Right cardiac atrium (tissue), 5 donors: ENCODE measurements at regions not wholly inside any gene's neighbourhood (a gene's known extent, or its start where the extent isn't known, plus 50 kb on each side); places are given as distances from the start of the nearest gene placed in this dataset.
"Not testable (repeated sequence)": the region's sequence is repeated elsewhere in the genome, so short reads cannot be mapped to it uniquely, and the experiment has no call there.

Experiments used
- ATAC-seq, 2 donors: fragments of 200-7000 bp; cut with Tn5 transposase; one replicate each; pipeline versions ENCODE4 v1.8.0 to v1.9.1; 2020; ENCODE audit warnings: moderate library complexity in 2 of 2, mild to moderate bottlenecking in 1 of 2
- DNase-seq, 3 donors: peaks; one replicate each; pipeline ENCODE4 v3.0.0-alpha.2; 2020
- H3K27ac ChIP-seq: one replicate; pipeline ENCODE4 v1.5.1; 2013; ENCODE audit warnings: mild to moderate bottlenecking, low read length, control low read depth, moderate library complexity
- H3K27me3 ChIP-seq: one replicate; pipeline ENCODE4 v1.6.1; 2013; ENCODE audit not compliant: control insufficient read depth, insufficient read depth
- H3K4me1 ChIP-seq: one replicate; pipeline ENCODE4 v1.6.1; 2013; ENCODE audit warnings: low read length; ENCODE audit not compliant: control insufficient read depth, insufficient read depth
- H3K4me3 ChIP-seq: one replicate; pipeline ENCODE4 v1.5.1; 2013; ENCODE audit warnings: low read length, control low read depth
- H3K9me3 ChIP-seq: one replicate; pipeline ENCODE4 v1.6.1; 2013; ENCODE audit warnings: low read length; ENCODE audit not compliant: control insufficient read depth
- WGBS: extraction: QIAGEN DNeasy Blood & Tissue Kit; methylation state at CpG from one replicate; pipeline ENCODE4 v1.1.7; 2013; 5-methylcytosine and 5-hydroxymethylcytosine counted together
- intact Hi-C, 4 donors: fragments of 100-400 bp; cut with DNase I; formaldehyde crosslinking; loops; one replicate each; pipeline versions ENCODE4 v1.11.0 to v1.14.0; 2022 to 2023
- donor health status: healthy with polysubstance abuse.
- donor health status: DM: no; HTN: yes; CAD: no.
- donor health status: DM: no; HTN: no; CAD: no.
- donor health status: DM: no; HTN: yes; CAD: no; lungs with severe emphysema.
- donor health status: DM: yes; HTN: yes; CAD: no.

DNA sequence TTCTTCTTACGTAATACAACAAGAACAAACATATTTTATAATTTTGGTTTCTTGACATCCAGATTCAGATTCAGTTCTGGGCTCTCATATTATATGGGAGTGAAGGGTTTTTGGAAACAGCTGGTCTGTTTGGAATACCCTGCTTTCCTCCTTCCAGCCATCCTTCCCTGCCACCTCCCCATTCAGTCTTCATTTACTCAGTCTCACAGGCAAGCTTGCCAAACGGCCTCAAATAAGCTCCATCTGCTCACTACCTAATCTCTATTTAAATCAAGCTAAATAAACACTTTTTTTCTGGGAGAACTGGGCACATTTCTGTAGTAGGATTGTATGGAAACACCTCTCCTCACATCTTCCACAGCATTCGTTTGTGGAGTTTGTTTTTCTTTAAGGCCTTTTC is 147.5 kb downstream of the RND3 start:
- WGBS = 46% methylated on average over 3 of the region's 3 CpGs
- no peak for DNase-seq
- intact Hi-C loops = no loop called here
- H3K9me3 ChIP-seq = no peaks in the 10 kb centered on the region
- no peaks in the 10 kb centered on the region for H3K27me3 ChIP-seq
- H3K27ac ChIP-seq = no peak overlapping the region
- H3K4me3 ChIP-seq = no peak overlapping the region
- no peaks in the 10 kb centered on the region for H3K4me1 ChIP-seq
- no peak for ATAC-seq

DNA sequence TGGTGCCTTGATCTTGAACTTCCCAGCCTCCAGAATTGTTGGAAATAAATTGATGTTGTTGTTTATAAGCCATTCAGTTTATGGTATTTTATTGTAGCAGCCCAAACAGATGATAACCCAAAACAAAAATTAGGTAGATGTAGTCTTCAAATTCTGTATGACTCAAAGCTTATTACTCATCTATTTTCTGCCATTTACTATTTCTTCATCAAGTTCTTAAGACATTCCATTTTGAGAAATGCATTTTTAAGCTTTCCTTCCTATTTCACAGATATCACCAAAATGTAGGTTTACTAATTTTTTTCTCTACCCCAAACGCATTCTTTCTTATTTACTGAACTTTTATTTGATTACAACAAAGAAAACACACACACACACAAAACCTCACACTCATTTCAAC is 148.2 kb downstream of the RND3 start:
- WGBS = 83% methylated on average over 1 of the region's 1 CpG
- no peaks in the 10 kb centered on the region for H3K4me1 ChIP-seq
- H3K27ac ChIP-seq = no peak overlapping the region
- H3K27me3 ChIP-seq = no peaks in the 10 kb centered on the region
- ATAC-seq (no peak), DNase-seq (no peak)
- no peak overlapping the region for H3K4me3 ChIP-seq
- intact Hi-C loops = no loop called here
- no peaks in the 10 kb centered on the region for H3K9me3 ChIP-seq

DNA sequence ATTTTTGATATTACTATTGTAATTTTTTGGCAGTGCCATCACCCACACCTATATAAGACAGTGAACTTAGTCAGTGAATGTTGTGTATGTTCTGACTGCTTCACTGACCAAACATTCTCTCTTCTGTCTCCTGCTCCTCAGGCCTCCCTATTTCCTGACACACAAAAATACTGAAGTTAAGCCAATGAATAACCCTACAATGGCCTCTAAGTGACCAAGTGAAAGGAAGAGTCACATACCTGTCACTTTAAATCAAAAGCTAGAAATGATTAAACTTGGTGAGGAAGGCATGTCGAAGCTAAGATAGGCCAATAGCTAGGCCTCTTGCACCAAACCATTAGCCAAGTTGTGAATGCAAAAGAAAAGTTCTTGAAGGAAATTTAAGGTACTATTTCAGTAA is 151.9 kb downstream of the RND3 start:
- Histone ChIP-seq H3K9me3 (no peaks in the 10 kb centered on the region), H3K27me3 (no peaks in the 10 kb centered on the region), H3K4me1 (no peaks in the 10 kb centered on the region), H3K4me3 (no peak overlapping the region), H3K27ac (no peak overlapping the region)
- intact Hi-C loops = no loop called here
- DNase-seq (no peak), ATAC-seq (no peak)
- WGBS = 86% methylated on average over 1 of the region's 1 CpG

DNA sequence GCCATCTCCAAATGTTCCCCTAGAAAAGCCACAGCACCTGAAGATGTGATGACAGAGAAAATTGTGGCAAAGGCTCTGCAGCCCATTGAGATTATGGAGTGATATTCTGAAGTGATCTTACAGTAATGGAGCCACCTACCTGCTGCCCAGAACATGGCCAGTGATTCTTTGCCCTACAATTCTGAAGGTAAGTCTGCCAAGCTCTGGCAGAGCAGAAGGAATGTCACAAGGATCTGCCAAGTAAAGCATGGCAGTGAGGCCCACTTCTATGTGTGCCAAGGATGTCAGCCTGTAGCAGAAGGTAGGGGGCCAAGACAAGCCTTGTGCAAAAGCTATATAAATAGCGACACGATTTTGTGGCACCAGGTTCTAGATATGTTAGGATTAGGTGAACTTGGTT is 155.1 kb downstream of the RND3 start:
- no peaks in the 10 kb centered on the region for H3K27me3 ChIP-seq
- 90% methylated on average over 2 of the region's 2 CpGs for WGBS

DNA sequence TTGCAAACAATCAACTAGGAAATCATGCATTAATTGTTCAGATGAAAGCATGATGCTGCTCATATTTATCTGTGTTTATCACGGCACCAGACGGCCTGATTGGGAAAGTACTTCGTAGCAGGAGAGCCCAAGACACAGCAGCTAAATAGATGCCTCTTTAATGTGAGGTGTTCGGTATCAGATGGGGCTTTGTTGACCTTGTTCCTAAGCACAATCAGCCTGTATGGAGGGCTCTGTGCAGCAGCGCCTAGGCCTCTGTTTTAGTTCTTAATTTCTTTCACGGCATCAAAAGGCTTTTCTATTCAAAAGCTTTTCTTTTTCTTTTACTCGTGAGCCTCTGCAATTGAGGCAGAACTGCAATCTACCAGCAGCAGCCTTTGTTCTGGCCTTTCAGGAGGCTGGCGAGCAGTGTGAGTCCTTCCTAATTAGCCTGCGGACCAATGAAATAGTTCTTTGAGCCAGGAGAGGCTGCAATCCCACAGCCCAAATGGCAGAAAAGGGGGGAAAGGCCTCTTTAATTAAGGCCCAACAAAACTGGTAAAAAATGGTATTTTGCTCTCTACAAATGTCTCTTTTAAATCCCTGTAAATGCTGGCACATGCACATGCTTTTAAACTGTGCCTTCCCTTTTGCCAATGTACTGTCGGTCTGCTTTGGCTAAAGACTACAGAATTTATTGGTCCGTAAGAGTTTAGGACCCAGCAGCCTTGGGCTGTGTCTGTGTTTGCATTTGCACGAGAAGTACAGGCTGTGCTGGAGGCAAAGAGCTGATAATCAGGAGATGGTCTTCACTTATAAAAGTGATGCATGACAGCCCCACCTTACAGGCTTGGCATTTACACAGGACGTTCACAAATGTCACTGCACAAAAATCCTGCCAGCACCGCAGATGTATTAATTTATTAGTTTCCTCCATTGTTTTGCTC is 159.6 kb downstream of the RND3 start:
- Histone ChIP-seq H3K9me3 (no peaks in the 10 kb centered on the region), H3K27me3 (no peaks in the 10 kb centered on the region), H3K4me3 (no peak overlapping the region), H3K4me1 (no peaks in the 10 kb centered on the region), H3K27ac (no peak overlapping the region)
- ATAC-seq = no peak
- no peak for DNase-seq
- intact Hi-C loops = no loop called here
- WGBS = 77% methylated on average over 14 of the region's 14 CpGs

More for the DNA sequence above, 155.1 kb downstream of the RND3 start:
- intact Hi-C loops = no loop called here
- DNase-seq (no peak), ATAC-seq (no peak)
- Histone ChIP-seq H3K9me3 (no peaks in the 10 kb centered on the region), H3K27ac (no peak overlapping the region), H3K4me1 (no peaks in the 10 kb centered on the region), H3K4me3 (no peak overlapping the region)

DNA sequence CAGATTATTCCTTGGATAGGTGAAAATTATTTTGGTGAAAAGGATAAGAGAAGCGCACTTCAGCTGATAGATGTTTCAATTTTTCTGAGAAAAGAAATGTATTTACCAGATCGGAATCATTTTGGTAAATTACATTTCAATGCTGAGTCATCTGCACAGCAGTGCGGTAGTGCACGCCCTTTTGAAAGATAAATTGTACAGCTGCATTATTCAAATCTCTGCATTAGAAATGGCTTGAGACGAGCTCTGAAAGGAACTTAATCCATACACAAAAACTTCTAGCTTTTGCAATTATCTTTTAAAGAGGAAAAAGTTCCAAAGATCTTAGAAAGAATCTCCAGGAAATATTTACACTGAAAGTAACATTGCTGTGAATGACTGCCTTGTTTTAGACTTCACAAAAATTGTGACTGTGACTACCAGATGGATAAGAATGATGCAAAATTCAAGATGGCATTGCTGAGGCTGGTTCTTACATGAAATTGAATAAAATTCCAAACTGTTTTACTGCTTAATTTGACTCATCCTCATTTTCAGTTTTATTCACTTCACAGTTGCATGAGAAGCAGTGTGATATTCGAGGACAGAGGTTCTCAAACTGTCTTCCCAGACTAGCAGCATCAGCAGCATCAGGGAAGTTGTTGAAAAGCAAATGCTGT is 161.7 kb downstream of the RND3 start:
- no peak for ATAC-seq
- Histone ChIP-seq H3K27me3 (no peaks in the 10 kb centered on the region), H3K4me3 (no peak overlapping the region), H3K9me3 (no peaks in the 10 kb centered on the region), H3K4me1 (no peaks in the 10 kb centered on the region), H3K27ac (no peak overlapping the region)
- DNase-seq = no peak
- 69% methylated on average over 6 of the region's 6 CpGs for WGBS
- intact Hi-C loops = no loop called here

DNA sequence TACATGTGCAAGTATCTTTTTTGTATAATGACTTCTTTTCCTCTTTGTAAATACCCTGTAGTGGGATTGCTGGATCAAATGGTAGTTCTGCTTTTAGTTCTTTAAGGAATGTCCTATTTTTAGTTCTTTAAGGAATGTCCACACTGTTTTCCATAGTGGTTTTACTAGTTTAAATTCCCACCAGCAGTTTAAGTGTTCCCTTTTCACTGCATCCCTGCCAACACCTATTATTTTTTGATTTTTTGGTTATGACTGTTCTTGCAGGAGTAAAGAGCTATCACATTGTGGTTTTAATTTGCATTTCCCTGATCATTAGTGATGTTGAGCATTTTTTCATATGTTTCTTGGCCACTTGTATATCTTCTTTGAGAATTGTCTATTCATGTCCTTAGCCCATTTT is 164.4 kb downstream of the RND3 start:
- H3K27ac ChIP-seq, ATAC-seq, DNase-seq, H3K9me3 ChIP-seq, H3K27me3 ChIP-seq, intact Hi-C loops, H3K4me1 ChIP-seq, H3K4me3 ChIP-seq: not testable (repeated sequence)

DNA sequence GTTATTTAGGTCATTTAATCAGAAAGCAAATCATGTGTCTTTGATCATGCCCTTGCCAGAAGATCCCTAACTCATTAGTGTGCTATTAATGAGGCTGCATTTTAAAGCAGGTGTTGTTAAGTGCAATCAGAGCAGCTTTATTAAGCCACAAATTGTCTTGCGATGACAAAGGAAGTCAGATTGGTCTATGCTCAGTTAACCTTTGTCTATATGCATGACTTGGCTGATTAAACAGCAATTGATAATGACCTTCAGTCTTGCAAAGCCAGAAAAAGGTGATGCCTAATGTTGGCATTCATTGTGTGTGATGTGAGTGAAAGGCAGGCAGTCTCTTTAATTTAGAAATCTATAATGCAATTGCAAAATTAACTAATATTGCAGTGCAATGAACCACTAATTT is 166.9 kb downstream of the RND3 start:
- Histone ChIP-seq H3K27me3 (no peaks in the 10 kb centered on the region), H3K27ac (no peak overlapping the region), H3K4me1 (no peaks in the 10 kb centered on the region), H3K9me3 (no peaks in the 10 kb centered on the region), H3K4me3 (no peak overlapping the region)
- ATAC-seq = no peak
- intact Hi-C loops = no loop called here
- 83% methylated on average over 1 of the region's 1 CpG for WGBS
- no peak for DNase-seq

DNA sequence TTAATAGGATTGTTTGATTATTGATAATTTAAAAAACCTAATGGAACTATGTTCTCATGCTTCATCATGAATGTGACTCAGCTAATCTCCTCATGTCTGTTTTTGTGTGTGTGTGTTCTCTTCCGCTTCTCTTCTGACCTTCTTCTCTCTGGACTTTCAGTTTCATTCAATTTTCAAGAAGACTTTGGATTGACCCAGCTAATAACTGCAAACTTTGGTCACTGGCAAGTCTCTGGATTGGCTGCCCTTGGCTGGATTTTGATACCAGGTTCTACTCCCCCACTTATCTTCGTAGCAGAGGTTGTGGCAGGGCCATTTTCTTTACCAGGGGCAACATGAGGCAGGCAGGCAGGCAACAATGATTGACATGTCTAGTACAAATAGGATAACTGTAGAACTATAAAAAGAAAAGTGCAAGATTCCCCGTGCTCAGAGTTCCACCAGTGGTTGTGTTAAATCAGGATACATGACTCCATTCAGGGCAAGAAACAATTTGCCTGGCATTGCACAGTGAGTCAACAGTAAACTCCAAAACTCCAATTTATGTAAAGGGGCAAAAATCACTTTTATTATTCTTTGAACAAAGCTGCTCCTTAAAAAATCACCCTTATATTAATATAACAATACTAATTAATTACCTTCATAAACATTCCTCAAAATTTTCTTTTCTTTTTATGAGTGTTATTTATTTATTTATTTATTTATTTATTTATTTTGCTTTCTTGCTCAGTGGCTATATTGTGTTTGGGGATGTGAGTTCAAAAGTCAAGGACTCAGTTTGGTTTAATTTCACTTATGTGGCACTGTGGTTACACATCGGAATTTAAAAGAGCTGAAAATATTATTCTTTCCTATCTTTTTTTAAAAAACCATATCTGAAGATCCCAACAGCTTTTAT is 167.6 kb downstream of the RND3 start:
- 88% methylated on average over 4 of the region's 4 CpGs for WGBS
- no peak for DNase-seq

DNA sequence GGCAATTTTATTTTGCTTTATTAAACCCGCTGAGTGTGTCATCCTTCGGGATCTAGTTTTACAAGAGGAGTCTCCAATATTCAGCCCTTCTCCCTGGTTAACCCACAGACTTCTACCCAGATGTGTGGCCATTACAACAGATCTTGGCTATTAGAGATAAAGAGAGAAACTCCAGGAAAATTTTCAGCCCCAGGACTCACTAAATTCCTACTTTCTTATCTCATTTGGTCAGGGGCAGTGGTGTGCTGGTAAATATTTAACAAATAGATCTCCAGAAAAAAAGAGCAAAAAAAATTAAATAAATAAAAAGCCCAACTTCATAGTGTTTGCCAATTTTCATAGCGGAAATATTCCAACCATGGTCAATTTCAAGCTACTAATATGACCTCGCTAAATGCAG is 168.4 kb downstream of the RND3 start:
- H3K27ac ChIP-seq = no peak overlapping the region
- H3K4me3 ChIP-seq = no peak overlapping the region
- ATAC-seq (no peak), DNase-seq (no peak)
- intact Hi-C loops = no loop called here
- H3K27me3 ChIP-seq = no peaks in the 10 kb centered on the region
- H3K4me1 ChIP-seq = no peaks in the 10 kb centered on the region
- WGBS = 95% methylated on average over 4 of the region's 4 CpGs
- no peaks in the 10 kb centered on the region for H3K9me3 ChIP-seq

More for the DNA sequence above, 167.6 kb downstream of the RND3 start:
- ATAC-seq = no peak
- Histone ChIP-seq H3K4me3 (no peak overlapping the region), H3K27me3 (no peaks in the 10 kb centered on the region), H3K4me1 (no peaks in the 10 kb centered on the region), H3K27ac (no peak overlapping the region), H3K9me3 (no peaks in the 10 kb centered on the region)
- intact Hi-C loops = no loop called here

DNA sequence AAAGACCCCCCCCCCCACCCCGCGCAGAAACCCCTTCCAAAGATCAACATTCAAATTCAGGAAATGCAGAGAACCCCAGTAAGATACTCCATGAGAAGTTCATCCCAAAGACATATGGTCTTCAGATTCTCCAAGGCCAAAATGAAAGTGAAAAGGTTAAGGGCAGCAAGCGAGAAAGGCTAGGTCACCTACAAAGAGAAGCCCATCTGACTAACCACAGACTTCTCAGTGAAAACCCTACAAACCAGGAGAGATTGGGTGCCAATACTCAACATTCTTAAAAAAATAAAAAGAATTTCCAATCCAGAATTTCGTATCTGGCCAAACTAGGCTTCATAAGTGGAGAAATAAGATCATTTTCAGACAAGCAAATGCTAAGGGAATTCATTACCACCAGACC is 175.2 kb downstream of the RND3 start:
- intact Hi-C loops = no loop called here
- Histone ChIP-seq H3K4me1 (no peaks in the 10 kb centered on the region), H3K4me3 (no peak overlapping the region), H3K27ac (no peak overlapping the region), H3K9me3 (no peaks in the 10 kb centered on the region), H3K27me3 (no peaks in the 10 kb centered on the region)
- DNase-seq (no peak), ATAC-seq (no peak)
- WGBS = 94% methylated on average over 4 of the region's 4 CpGs
